ENCODE measurements at regions not wholly inside any gene's neighbourhood (a gene's known extent, or its start where the extent isn't known, plus 50 kb on each side); places are given as distances from the start of the nearest gene placed in this dataset.

DNA sequence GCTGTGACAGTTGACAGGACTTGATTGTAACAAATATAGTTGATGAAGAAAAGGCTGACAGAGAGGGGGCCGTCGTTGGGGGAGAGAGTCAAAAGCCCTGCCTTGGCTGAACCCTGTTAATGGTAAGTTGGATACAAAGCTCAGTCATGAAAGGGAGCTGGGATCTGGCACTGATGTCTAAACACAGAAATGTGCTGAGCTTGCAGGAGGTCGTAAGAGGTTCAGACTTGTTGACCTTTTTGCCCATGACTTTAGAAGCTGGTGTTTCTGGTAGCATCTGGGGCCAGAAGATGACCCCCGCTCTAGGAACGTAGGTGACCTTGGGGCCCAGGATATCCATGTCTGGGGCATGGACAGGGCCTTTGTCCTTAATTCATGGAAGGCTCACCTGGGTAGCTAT is 294.7 kb downstream of the TCF7L2 start:
- TF ChIP-seq, protein P1, sequence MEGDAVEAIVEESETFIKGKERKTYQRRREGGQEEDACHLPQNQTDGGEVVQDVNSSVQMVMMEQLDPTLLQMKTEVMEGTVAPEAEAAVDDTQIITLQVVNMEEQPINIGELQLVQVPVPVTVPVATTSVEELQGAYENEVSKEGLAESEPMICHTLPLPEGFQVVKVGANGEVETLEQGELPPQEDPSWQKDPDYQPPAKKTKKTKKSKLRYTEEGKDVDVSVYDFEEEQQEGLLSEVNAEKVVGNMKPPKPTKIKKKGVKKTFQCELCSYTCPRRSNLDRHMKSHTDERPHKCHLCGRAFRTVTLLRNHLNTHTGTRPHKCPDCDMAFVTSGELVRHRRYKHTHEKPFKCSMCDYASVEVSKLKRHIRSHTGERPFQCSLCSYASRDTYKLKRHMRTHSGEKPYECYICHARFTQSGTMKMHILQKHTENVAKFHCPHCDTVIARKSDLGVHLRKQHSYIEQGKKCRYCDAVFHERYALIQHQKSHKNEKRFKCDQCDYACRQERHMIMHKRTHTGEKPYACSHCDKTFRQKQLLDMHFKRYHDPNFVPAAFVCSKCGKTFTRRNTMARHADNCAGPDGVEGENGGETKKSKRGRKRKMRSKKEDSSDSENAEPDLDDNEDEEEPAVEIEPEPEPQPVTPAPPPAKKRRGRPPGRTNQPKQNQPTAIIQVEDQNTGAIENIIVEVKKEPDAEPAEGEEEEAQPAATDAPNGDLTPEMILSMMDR (IDR thresholded peaks at IDR 0.05) = no peak
- no peak for TF ChIP-seq POLR2A (IDR thresholded peaks at IDR 0.05)
- no peak for DNase-seq (ENCODE audit: low spot score in 2 of 2)
- 83 to 89% methylated on average over 5 of the region's 5 CpGs for WGBS, 2 donors
- no peak overlapping the region for H3K4me3 ChIP-seq (ENCODE audit: low read depth, poor library complexity, severe bottlenecking)
- intact Hi-C loops (cut with DNase I; ENCODE audit: low total_unique reads) = no loop called here

DNA sequence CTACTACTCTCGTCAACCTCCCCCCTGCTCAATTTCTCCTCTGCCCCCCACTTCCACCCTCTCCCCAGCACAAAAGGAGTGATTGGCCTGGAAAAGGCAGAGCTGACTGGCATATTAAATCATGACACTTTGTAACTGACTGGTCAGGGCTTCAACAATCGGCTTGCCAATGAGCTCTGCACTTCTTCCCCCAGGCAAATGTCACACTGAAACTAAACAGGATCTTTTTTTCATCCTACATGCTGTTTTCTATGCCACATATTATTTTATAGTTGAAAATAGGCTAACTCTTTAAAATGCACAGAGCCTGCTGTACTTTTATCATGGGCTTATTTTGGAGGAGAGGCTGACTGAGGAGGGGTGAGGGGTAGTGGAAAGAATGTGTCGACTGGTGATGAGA is 295.2 kb downstream of the TCF7L2 start:
- no peak overlapping the region for H3K4me3 ChIP-seq (ENCODE audit: low read depth, poor library complexity, severe bottlenecking)
- 75 to 81% methylated on average over 3 of the region's 3 CpGs for WGBS, 2 donors
- TF ChIP-seq, protein P1 (IDR thresholded peaks at IDR 0.05) = no peak
- no peak for TF ChIP-seq POLR2A (IDR thresholded peaks at IDR 0.05)
- intact Hi-C loops (cut with DNase I; ENCODE audit: low total_unique reads) = no loop called here
- DNase-seq (ENCODE audit: low spot score in 2 of 2) = no peak

DNA sequence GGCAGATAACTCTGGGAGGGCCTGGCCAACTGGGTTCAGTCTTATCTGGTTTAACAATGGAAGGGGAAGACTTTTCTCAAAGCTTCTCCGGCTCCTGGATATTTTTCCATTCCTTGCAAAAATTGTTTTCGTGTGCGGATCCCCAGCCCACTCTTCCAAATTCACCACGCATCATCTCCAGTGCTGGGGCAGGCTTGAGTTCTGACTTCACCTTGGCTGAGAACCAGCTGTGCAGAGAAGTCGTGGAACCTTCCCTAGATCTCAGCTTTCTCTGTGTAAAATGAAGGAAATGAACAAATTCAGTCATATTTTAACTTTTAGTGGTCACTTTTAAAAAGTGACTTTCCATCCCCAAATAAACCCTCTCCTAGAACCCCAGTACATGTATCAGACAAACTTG is 297.0 kb downstream of the TCF7L2 start:
- WGBS, 2 donors = 76 to 84% methylated on average over 5 of the region's 5 CpGs
- no peak overlapping the region for H3K4me3 ChIP-seq (ENCODE audit: low read depth, poor library complexity, severe bottlenecking)
- TF ChIP-seq, protein P1 (IDR thresholded peaks at IDR 0.05) = no peak
- TF ChIP-seq POLR2A (IDR thresholded peaks at IDR 0.05) = no peak
- intact Hi-C loops (cut with DNase I; ENCODE audit: low total_unique reads) = no loop called here
- no peak for DNase-seq (ENCODE audit: low spot score in 2 of 2)

DNA sequence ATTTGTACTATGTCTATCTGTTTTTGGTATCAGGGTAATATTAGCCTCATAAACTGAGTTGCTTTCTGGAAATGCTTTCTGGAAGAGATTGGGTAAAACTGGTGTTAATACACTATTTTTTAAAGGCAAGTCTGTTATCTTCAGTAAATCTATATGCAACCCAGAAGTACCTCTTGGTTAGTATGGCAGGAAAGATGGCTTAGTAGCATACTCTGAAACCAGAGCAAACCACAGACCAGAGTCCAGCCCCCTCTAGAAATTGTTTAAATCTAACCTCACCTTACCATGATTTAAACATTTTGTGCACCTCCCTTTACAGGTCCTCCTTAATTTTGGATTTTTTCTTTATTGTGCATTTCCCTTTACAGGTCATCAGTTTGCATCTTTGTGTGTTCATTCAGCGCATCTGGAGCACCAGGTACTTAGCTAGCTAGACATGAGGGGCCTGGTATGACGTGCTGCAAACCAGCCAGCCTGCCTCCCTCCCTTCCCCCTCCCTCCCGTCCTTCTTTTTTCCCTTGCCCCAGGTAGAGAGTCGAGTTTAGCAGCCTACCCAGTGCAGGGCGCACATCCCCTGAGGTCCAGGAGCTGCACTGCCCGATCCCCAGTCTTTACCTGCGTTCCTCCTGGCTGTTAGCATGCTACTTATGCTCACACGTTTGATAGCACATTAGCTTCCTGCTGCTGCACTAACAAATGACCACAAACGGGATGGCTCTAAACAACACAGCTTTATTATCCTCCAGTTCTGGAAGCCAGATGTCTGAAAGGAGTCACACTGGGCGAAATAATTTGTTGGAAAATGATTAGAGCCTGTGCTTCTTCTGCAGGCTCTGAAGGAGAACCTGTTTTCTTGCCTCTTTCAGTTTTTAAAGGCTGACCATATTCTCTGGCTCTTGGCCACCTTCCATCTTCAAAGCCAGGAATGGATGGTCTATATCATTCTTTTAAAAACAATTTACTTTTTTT is 299.9 kb upstream of the HABP2 start:
- TF ChIP-seq POLR2A (IDR thresholded peaks at IDR 0.05) = no peak
- TF ChIP-seq, protein P1 (IDR thresholded peaks at IDR 0.05) = no peak
- H3K4me3 ChIP-seq (ENCODE audit: low read depth, poor library complexity, severe bottlenecking) = no peak overlapping the region
- DNase-seq (ENCODE audit: low spot score in 2 of 2) = no peak
- WGBS, 2 donors = 58 to 66% methylated on average over 10 of the region's 10 CpGs
- intact Hi-C loops (cut with DNase I; ENCODE audit: low total_unique reads) = no loop called here

GRCh38 chr10:113259576-113260226 is 293.2 kb upstream of the HABP2 start:
- TF ChIP-seq POLR2A (IDR thresholded peaks at IDR 0.05) = no peak
- TF ChIP-seq, protein P1 (IDR thresholded peaks at IDR 0.05) = no peak
- DNase-seq (ENCODE audit: low spot score in 2 of 2) = no peak
- intact Hi-C loops (cut with DNase I; ENCODE audit: low total_unique reads) = no loop called here
- H3K4me3 ChIP-seq (ENCODE audit: low read depth, poor library complexity, severe bottlenecking) = no peak overlapping the region
- WGBS, 2 donors = 70 to 79% methylated on average over 16 of the region's 16 CpGs

Data from lower leg skin (tissue), 4 donors.